ENCODE measurements at regions not wholly inside any gene's neighbourhood (a gene's known extent, or its start where the extent isn't known, plus 50 kb on each side); places are given as distances from the start of the nearest gene placed in this dataset.

DNA sequence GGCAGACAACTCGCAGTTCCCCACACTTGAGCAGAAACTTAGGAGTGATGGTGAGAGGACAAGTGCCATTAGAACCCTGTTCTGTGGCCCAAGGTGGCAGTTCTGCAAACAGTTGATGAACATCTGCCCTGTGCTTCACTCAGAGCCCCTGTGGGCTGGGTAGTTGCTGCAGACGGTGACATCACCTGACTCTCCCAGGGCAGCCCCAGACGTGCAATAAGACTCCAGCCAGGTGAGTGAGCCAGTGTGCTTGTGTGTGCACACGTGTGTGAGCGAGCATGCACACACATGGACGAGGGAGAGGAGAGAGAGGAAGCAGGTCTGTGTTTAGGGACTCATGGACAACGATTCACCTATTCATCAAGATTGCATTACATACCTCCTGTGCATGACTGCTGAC lies 136.0 kb upstream of the GLI2 start:
- TF ChIP-seq, protein P1, sequence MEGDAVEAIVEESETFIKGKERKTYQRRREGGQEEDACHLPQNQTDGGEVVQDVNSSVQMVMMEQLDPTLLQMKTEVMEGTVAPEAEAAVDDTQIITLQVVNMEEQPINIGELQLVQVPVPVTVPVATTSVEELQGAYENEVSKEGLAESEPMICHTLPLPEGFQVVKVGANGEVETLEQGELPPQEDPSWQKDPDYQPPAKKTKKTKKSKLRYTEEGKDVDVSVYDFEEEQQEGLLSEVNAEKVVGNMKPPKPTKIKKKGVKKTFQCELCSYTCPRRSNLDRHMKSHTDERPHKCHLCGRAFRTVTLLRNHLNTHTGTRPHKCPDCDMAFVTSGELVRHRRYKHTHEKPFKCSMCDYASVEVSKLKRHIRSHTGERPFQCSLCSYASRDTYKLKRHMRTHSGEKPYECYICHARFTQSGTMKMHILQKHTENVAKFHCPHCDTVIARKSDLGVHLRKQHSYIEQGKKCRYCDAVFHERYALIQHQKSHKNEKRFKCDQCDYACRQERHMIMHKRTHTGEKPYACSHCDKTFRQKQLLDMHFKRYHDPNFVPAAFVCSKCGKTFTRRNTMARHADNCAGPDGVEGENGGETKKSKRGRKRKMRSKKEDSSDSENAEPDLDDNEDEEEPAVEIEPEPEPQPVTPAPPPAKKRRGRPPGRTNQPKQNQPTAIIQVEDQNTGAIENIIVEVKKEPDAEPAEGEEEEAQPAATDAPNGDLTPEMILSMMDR (IDR thresholded peaks at IDR 0.05; ENCODE audit: poor library complexity) = no peak
- TF ChIP-seq EZH2 (IDR thresholded peaks at IDR 0.05; ENCODE audit: borderline replicate concordance) = no peak
- TF ChIP-seq EZH2phosphoT487 (IDR thresholded peaks at IDR 0.05; ENCODE audit: low read depth, severe bottlenecking, unreplicated experiment) = no peak

All from hepatocyte (in vitro differentiated cells).